ENCODE measurements at regions not wholly inside any gene's neighbourhood (a gene's known extent, or its start where the extent isn't known, plus 50 kb on each side); places are given as distances from the start of the nearest gene placed in this dataset.

DNA sequence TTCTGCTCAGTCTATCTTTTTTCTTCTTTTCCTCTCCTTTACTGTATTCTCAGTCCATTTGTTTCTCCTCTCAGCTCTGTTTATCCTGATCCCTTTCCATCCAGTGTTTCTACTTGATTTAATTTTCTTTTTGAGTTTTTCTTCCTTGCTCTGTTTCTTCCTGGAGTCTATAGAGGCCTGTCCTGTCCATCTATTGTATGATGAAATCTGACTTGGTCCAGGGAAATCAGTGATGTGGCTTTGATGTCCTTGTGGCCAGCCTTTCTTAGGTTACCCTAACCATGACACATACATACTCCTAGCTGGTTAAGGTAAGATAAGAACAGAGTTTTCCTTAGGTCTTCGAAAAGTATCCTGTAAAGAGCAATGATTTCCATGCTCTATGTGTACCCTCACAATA lies 89.3 kb upstream of the LNX1 start:
- H3K36me3 ChIP-seq = no peaks in the 10 kb centered on the region
- peaks cover 46% of the 10 kb centered on the region for H3K27me3 ChIP-seq (ENCODE audit: insufficient read depth, low read depth, severe bottlenecking)
- no peak overlapping the region for H3K27ac ChIP-seq
- DNase-seq = no peak
- TF ChIP-seq CTCF (IDR thresholded peaks at IDR 0.05; ENCODE audit: low read depth, low read length) = no peak
- no peaks in the 10 kb centered on the region for H3K9me3 ChIP-seq (ENCODE audit: severe bottlenecking)
- no peak overlapping the region for H3K4me3 ChIP-seq (ENCODE audit: low read depth, low read length)

DNA sequence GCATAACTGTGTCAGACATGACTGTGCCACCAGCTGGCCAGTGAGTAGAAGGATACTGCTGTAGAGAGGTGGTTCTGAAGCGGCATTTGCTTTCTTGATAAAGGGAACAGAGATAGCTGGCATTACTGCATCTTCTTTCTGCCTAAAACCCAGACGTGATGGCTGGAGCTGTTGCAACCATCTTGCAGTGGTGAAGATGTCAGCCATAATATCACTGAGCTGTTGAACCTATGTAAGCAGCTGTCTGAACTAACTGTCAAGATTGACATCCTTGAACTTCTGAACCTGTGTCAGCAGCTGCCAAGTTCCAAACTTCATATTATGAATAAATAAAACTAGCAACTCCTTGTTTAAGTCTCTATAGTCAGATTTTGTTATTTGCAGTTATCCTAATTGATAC lies 88.9 kb upstream of the LNX1 start:
- DNase-seq = no peak

DNA sequence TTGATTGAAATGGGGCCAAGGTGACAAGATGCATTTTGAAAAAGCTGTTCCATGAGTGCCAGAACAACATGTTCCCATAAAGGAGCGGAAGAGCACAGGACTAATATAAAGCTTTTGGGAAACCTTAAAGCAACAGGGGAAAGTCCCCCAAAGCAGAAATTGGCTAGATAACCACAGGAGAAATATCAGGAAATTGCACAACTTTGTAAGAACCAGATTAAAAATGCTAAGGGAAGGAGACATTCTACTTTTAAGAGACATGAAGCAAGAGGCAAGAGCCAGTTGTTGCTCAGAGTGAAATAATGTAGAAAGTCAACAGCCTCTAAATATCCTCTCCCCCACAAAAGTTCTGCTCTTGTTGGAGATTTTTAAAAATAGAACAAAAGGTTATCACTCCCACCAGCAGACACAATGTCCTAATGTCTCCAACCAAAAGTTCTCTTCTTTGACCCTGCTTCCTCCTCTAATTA lies 85.2 kb upstream of the LNX1 start:
- no peaks in the 10 kb centered on the region for H3K9me3 ChIP-seq (ENCODE audit: severe bottlenecking)
- DNase-seq = no peak

More for the DNA sequence above, 88.9 kb upstream of the LNX1 start:
- Histone ChIP-seq H3K4me3 (ENCODE audit: low read depth, low read length) (no peak overlapping the region), H3K27ac (no peak overlapping the region), H3K27me3 (ENCODE audit: insufficient read depth, low read depth, severe bottlenecking) (peaks cover 44% of the 10 kb centered on the region), H3K9me3 (ENCODE audit: severe bottlenecking) (no peaks in the 10 kb centered on the region), H3K36me3 (no peaks in the 10 kb centered on the region)
- no peak for TF ChIP-seq CTCF (IDR thresholded peaks at IDR 0.05; ENCODE audit: low read depth, low read length)

DNA sequence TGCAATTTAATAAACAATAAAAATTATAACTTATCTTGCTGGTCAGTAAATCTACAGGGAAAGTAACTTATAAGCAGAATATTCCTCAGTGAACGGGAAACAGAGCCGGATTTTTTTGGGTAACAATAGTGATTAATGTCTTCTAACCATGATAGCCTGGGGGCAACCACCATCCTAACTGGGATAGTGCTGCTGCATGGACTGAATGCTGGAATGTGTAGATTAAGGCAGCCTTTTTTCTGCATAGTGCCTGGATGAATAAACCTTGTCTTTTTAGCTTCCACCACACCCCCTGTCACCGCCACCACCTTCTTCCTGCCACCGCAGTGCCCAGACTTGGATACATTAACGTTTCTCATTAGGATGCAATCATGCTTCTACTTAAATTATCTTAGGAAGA lies 83.6 kb upstream of the LNX1 start:
- no peak for TF ChIP-seq CTCF (IDR thresholded peaks at IDR 0.05; ENCODE audit: low read depth, low read length)
- no peaks in the 10 kb centered on the region for H3K36me3 ChIP-seq
- no peak overlapping the region for H3K4me3 ChIP-seq (ENCODE audit: low read depth, low read length)
- no peak overlapping the region for H3K27ac ChIP-seq
- DNase-seq = no peak
- peaks cover 14% of the 10 kb centered on the region for H3K27me3 ChIP-seq (ENCODE audit: insufficient read depth, low read depth, severe bottlenecking)
- no peaks in the 10 kb centered on the region for H3K9me3 ChIP-seq (ENCODE audit: severe bottlenecking)

More for the DNA sequence above, 85.2 kb upstream of the LNX1 start:
- no peak overlapping the region for H3K4me3 ChIP-seq (ENCODE audit: low read depth, low read length)
- TF ChIP-seq CTCF (IDR thresholded peaks at IDR 0.05; ENCODE audit: low read depth, low read length) = no peak
- H3K36me3 ChIP-seq = no peaks in the 10 kb centered on the region
- peaks cover 20% of the 10 kb centered on the region for H3K27me3 ChIP-seq (ENCODE audit: insufficient read depth, low read depth, severe bottlenecking)
- no peak overlapping the region for H3K27ac ChIP-seq

GRCh38 chr4:53672873-53673272 lies 81.6 kb upstream of the LNX1 start:
- H3K27ac ChIP-seq = no peak overlapping the region
- no peaks in the 10 kb centered on the region for H3K9me3 ChIP-seq (ENCODE audit: severe bottlenecking)
- DNase-seq = no peak
- H3K4me3 ChIP-seq (ENCODE audit: low read depth, low read length) = no peak overlapping the region
- no peaks in the 10 kb centered on the region for H3K36me3 ChIP-seq
- peaks cover 14% of the 10 kb centered on the region for H3K27me3 ChIP-seq (ENCODE audit: insufficient read depth, low read depth, severe bottlenecking)
- no peak for TF ChIP-seq CTCF (IDR thresholded peaks at IDR 0.05; ENCODE audit: low read depth, low read length)

DNA sequence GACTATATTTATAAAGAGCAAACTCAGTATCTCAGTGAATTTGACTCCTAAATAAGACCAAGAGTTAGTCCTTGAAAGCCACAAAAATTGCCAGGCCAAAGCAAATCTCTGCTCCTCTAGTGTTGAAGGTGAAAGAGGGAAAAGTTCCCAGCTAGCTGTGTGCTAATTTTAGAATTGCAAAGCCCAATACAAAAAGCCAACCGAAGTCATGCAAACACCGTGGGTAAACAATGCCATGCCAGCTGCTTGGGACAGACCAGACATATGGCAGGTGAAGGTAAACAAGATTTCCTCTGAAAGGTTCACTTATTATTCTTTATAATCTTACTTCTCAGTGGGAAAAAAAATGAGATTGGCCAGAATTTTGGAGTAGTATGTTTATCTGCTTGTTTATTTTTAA lies 80.5 kb upstream of the LNX1 start:
- no peak for TF ChIP-seq CTCF (IDR thresholded peaks at IDR 0.05; ENCODE audit: low read depth, low read length)

More for the DNA sequence above, 80.5 kb upstream of the LNX1 start:
- no peak for DNase-seq
- Histone ChIP-seq H3K36me3 (no peaks in the 10 kb centered on the region), H3K4me3 (ENCODE audit: low read depth, low read length) (no peak overlapping the region), H3K27me3 (ENCODE audit: insufficient read depth, low read depth, severe bottlenecking) (peaks cover 21% of the 10 kb centered on the region), H3K9me3 (ENCODE audit: severe bottlenecking) (no peaks in the 10 kb centered on the region), H3K27ac (no peak overlapping the region)
